ENCODE measurements at regions not wholly inside any gene's neighbourhood (a gene's known extent, or its start where the extent isn't known, plus 50 kb on each side); places are given as distances from the start of the nearest gene placed in this dataset.

DNA sequence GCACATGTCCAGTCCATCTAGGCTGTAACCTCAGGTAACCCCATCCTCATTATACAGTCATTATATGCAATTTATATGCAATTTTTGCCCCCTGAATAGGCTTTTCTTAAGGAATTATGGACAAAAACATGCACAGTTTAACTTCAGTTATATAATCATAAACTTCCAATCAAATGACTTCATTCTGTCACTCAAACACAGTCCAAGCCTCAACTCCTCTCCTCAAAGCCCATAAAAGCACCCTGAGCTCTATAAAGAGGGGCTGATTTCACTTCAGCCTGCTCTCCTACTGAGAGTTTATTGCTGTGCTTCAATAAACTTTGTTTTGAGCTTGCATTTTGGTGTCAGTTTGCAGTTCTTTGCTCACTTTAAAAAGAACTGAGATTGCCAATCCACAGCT, 1805.5 kb downstream of the BRINP3 start:
- TF ChIP-seq, protein P1, sequence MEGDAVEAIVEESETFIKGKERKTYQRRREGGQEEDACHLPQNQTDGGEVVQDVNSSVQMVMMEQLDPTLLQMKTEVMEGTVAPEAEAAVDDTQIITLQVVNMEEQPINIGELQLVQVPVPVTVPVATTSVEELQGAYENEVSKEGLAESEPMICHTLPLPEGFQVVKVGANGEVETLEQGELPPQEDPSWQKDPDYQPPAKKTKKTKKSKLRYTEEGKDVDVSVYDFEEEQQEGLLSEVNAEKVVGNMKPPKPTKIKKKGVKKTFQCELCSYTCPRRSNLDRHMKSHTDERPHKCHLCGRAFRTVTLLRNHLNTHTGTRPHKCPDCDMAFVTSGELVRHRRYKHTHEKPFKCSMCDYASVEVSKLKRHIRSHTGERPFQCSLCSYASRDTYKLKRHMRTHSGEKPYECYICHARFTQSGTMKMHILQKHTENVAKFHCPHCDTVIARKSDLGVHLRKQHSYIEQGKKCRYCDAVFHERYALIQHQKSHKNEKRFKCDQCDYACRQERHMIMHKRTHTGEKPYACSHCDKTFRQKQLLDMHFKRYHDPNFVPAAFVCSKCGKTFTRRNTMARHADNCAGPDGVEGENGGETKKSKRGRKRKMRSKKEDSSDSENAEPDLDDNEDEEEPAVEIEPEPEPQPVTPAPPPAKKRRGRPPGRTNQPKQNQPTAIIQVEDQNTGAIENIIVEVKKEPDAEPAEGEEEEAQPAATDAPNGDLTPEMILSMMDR (IDR thresholded peaks at IDR 0.05; ENCODE audit: borderline replicate concordance, extremely low read depth, low read length, poor library complexity, severe bottlenecking), result no peak
- TF ChIP-seq EZH2 (IDR thresholded peaks at IDR 0.05; ENCODE audit: borderline replicate concordance, low read depth, low read length, severe bottlenecking), result no peak
